NCI-H526 (cell line): ENCODE measurements at regions not wholly inside any gene's neighbourhood (a gene's known extent, or its start where the extent isn't known, plus 50 kb on each side); places are given as distances from the start of the nearest gene placed in this dataset.

ENCODE experiments used
- DNase-seq, 2 experiments: peaks; one replicate each; lab custom pipeline; 2025; lab: John Stamatoyannopoulos, UW

GRCh38 chr9:88923653-88924288 lies 67.5 kb upstream of the S1PR3 start:
- no peak for DNase-seq

- DNase-seq: no peak
Observed at GRCh38 chr9:88925481-88925880, 65.8 kb upstream of the S1PR3 start.

GRCh38 chr9:88926781-88927505 lies 64.3 kb upstream of the S1PR3 start:
- no peak for DNase-seq

GRCh38 chr9:88927510-88927909 lies 63.8 kb upstream of the S1PR3 start:
- no peak for DNase-seq

- no peak for DNase-seq
Observed at GRCh38 chr9:88930716-88931115, 60.6 kb upstream of the S1PR3 start.

- DNase-seq: peak; percentile 48 to 55
Observed at GRCh38 chr9:88932766-88933165, 58.5 kb upstream of the S1PR3 start.

GRCh38 chr9:88933607-88934379 lies 57.5 kb upstream of the S1PR3 start:
- no peak for DNase-seq

- DNase-seq: no peak
Observed at GRCh38 chr9:88934876-88935535, 56.3 kb upstream of the S1PR3 start.

- DNase-seq: no peak
Observed at GRCh38 chr9:88936132-88936531, 55.1 kb upstream of the S1PR3 start.

- no peak for DNase-seq
Observed at GRCh38 chr9:88936668-88937067, 54.6 kb upstream of the S1PR3 start.

GRCh38 chr9:88937248-88937647 lies 54.0 kb upstream of the S1PR3 start:
- DNase-seq: no peak

GRCh38 chr9:88938189-88938588 lies 53.1 kb upstream of the S1PR3 start:
- no peak for DNase-seq
